PC-9 (cell line): ENCODE measurements at regions not wholly inside any gene's neighbourhood (a gene's known extent, or its start where the extent isn't known, plus 50 kb on each side); places are given as distances from the start of the nearest gene placed in this dataset.

Experiments
- BruUV-seq: library from RNA; stranded (reverse); fragments of 400-500 nt; replicated peaks from 2 replicates; lab custom pipeline; 2021; lab: Mats Ljungman, UMichigan
- CTCF ChIA-PET: fragments of 300-600 bp; sonication (Branson Sonifier 250); formaldehyde crosslinking; loops from one replicate; lab custom pipeline; 2022; ENCODE audit warnings: antibody characterized with exemption; lab: Charles Lee
- POLR2A ChIA-PET: fragments of 300-600 bp; sonication (Branson Sonifier 250); formaldehyde crosslinking; loops from one replicate; lab custom pipeline; 2022; ENCODE audit warnings: antibody characterized with exemption; ENCODE audit not compliant: unreplicated experiment; lab: Charles Lee
- DNase-seq, 2 experiments: peaks; one replicate each; pipeline versions ENCODE4 v3.0.0 to v3.0.0-alpha.2; 2015 to 2022; ENCODE audit warnings: mixed read lengths in 1 of 2
- H2AFZ ChIP-seq: fragments of 200-600 bp; sonication (generic); 2 replicates; pipeline ENCODE4 v1.8.1; 2017; ENCODE audit warnings: antibody characterized with exemption
- H3F3A ChIP-seq: fragments of 200-600 bp; sonication (generic); 2 replicates; pipeline ENCODE4 v1.8.1; 2017; ENCODE audit warnings: antibody characterized with exemption, mild to moderate bottlenecking, low read depth; ENCODE audit not compliant: insufficient read depth
- H3K27ac ChIP-seq: fragments of 200-600 bp; sonication (generic); 2 replicates; pipeline ENCODE4 v1.6.1; 2016; ENCODE audit warnings: mixed run types
- H3K27me3 ChIP-seq: fragments of 200-600 bp; sonication (generic); 2 replicates; pipeline ENCODE4 v1.6.1; 2016; ENCODE audit warnings: low read depth, mixed run types; ENCODE audit not compliant: insufficient read depth
- H3K36me3 ChIP-seq: fragments of 200-600 bp; sonication (generic); 2 replicates; pipeline ENCODE4 v1.6.1; 2016; ENCODE audit warnings: low read depth, mixed run types
- H3K4me1 ChIP-seq: fragments of 200-600 bp; sonication (generic); replicated peaks from 2 replicates; pipeline ENCODE4 v1.6.1; 2016; ENCODE audit warnings: mixed run types; ENCODE audit not compliant: insufficient read depth
- H3K4me2 ChIP-seq: fragments of 200-600 bp; sonication (generic); 2 replicates; pipeline ENCODE4 v1.6.1; 2017; ENCODE audit warnings: mixed run types
- H3K4me3 ChIP-seq: fragments of 200-600 bp; sonication (generic); 2 replicates; pipeline ENCODE4 v1.6.1; 2016; ENCODE audit warnings: mixed run types
- H3K79me2 ChIP-seq: fragments of 200-600 bp; sonication (generic); 2 replicates; pipeline ENCODE4 v1.6.1; 2017; ENCODE audit warnings: low read depth, mixed run types
- H3K9me2 ChIP-seq: fragments of 200-600 bp; sonication (generic); 2 replicates; pipeline ENCODE4 v1.8.1; 2017; ENCODE audit warnings: mild to moderate bottlenecking; ENCODE audit not compliant: insufficient read depth
- H3K9me3 ChIP-seq: fragments of 200-600 bp; sonication (generic); 2 replicates; pipeline ENCODE4 v1.8.1; 2016; ENCODE audit warnings: low read depth; ENCODE audit not compliant: insufficient read depth
- H4K20me1 ChIP-seq: fragments of 200-600 bp; sonication (generic); 2 replicates; pipeline ENCODE4 v1.8.1; 2017; ENCODE audit not compliant: insufficient read depth
- EZH2 ChIP-seq: fragments of 200-600 bp; sonication (generic); IDR thresholded peaks from 2 replicates; pipeline ENCODE4 v1.8.0; 2017; ENCODE audit warnings: antibody characterized with exemption, low read depth
- intact Hi-C: fragments of 100-400 bp; cut with micrococcal nuclease; formaldehyde crosslinking; loops from one replicate; pipeline ENCODE4 v1.10.0; 2022; ENCODE audit not compliant: unreplicated experiment
- TF ChIP-seq, protein P1 (sequence below): fragments of 200-600 bp; sonication (generic); conservative IDR thresholded peaks from 2 replicates; pipeline ENCODE4 v1.6.1; 2017; ENCODE audit warnings: mixed run types, antibody characterized with exemption, mild to moderate bottlenecking, moderate library complexity

DNA sequence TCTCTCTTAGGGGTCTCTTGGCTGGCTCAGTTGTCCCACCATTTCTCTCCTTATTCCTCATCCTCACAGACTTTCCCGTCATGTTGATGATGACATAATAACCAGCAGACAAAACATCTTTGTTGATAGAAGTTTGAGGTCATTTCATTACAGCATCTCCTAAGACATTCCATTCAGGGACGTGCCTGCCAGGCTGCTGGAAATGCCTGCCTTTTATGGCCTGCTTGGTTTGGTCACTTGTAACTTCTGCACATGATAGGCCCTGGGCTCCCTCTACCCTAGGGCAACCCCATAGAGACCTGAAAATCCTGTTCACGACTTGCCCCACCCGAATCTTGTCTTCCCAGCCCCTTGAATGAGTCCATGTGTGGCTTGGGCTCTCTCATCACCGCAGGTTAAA lies 81.7 kb downstream of the SDC1 start:
- no peak overlapping the region for H2AFZ ChIP-seq
- peak overlapping the region; percentile 77 for H3K27ac ChIP-seq
- intact Hi-C loops = loop anchor here (1.0 to 2.0 kb wide), 3 partner anchors 28 to 89 kb away; no protein-coding TSS in a partner anchor
- peaks cover 77% of the 10 kb centered on the region for H3K4me1 ChIP-seq
- no peaks in the 10 kb centered on the region for H4K20me1 ChIP-seq
- H3K36me3 ChIP-seq = no peaks in the 10 kb centered on the region
- POLR2A ChIA-PET = interaction anchor here (0.7 kb wide), 1 partner anchor 12 kb away, joined by 4 read pairs; no protein-coding TSS in a partner anchor
- no TSS peak for BruUV-seq
- CTCF ChIA-PET = no interaction called here
- H3K79me2 ChIP-seq = no peaks in the 10 kb centered on the region
- no peaks in the 10 kb centered on the region for H3K9me3 ChIP-seq
- peaks cover 37% of the 10 kb centered on the region for H3F3A ChIP-seq
- TF ChIP-seq, protein P1, sequence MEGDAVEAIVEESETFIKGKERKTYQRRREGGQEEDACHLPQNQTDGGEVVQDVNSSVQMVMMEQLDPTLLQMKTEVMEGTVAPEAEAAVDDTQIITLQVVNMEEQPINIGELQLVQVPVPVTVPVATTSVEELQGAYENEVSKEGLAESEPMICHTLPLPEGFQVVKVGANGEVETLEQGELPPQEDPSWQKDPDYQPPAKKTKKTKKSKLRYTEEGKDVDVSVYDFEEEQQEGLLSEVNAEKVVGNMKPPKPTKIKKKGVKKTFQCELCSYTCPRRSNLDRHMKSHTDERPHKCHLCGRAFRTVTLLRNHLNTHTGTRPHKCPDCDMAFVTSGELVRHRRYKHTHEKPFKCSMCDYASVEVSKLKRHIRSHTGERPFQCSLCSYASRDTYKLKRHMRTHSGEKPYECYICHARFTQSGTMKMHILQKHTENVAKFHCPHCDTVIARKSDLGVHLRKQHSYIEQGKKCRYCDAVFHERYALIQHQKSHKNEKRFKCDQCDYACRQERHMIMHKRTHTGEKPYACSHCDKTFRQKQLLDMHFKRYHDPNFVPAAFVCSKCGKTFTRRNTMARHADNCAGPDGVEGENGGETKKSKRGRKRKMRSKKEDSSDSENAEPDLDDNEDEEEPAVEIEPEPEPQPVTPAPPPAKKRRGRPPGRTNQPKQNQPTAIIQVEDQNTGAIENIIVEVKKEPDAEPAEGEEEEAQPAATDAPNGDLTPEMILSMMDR = no peak
- no peak for TF ChIP-seq EZH2
- no peak overlapping the region for H3K4me3 ChIP-seq
- DNase-seq = peak; percentile 73 to 97
- H3K4me2 ChIP-seq = peak overlapping the region; percentile 41
- no peaks in the 10 kb centered on the region for H3K27me3 ChIP-seq
- no peaks in the 10 kb centered on the region for H3K9me2 ChIP-seq

DNA sequence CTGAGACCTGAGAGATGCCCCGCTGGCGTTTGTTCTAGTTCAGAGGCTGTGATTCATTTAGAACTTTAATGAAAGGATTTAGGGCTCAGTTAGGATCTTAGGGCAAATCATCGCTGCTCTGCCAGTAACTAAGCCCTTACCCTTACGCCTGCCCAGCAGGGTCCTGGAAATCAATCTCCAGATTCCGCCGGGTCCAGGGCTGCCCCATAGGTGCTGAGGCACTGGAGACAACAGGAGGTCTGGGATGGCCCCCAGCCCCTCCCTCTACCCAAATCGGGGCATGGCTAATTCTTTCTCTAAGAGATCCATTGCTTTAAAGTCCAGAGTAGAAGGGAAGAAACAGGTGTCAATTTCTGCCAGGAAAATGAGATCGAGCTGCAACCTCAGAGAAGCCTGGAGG lies 83.1 kb downstream of the SDC1 start:
- TF ChIP-seq, protein P1 = no peak
- no peak for TF ChIP-seq EZH2
- Histone ChIP-seq H4K20me1 (no peaks in the 10 kb centered on the region), H3K4me3 (no peak overlapping the region), H3K4me1 (peaks cover 77% of the 10 kb centered on the region), H3K9me2 (no peaks in the 10 kb centered on the region), H3K36me3 (no peaks in the 10 kb centered on the region), H3K27me3 (no peaks in the 10 kb centered on the region), H3K9me3 (no peaks in the 10 kb centered on the region), H3K79me2 (no peaks in the 10 kb centered on the region), H3F3A (peaks cover 33% of the 10 kb centered on the region), H3K27ac (peak overlapping the region; percentile 61), H2AFZ (no peak overlapping the region), H3K4me2 (peak overlapping the region; percentile 37)
- POLR2A ChIA-PET = interaction anchor here (0.5 kb wide), 2 partner anchors 44 to 91 kb away, joined by 4 read pairs; no protein-coding TSS in a partner anchor
- BruUV-seq = TSS peak; percentile 96
- DNase-seq = no peak
- CTCF ChIA-PET = no interaction called here
- intact Hi-C loops = loop anchor here (1.0 to 2.0 kb wide), 3 partner anchors 27 to 43 kb away; no protein-coding TSS in a partner anchor

DNA sequence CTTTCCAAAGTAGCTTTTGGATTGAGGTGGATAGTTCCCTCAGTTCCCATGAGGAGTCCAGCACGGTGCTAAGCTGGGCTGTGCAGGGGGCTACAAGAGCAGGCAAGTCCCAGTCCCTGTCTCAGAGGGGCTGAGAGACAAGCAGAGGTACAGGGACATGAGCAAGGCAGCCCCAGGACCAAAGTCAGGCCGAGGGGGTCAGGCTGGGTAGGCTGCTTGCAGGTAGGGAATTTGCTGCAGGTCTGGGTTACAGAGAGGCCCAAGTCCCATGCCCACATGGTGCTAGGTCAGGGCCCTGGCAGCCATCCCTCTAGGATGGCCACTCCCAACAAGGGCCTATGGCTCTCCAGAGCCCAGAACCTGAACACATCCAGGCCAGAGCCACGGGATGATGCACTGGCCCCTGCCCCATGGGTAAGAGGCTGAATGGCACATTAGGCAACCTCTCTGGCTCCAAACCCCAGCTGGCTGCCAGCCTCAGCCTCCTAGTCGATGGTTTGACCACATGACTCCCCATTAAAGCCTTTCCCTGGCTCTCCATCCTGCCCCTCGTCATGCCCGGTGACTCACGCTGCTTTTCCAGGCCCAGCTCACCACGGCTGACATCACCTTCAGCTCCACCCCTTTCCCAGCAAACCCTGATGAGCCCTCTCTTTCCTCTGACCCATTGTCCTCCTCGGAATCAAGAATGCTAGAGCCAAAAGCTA lies 83.7 kb downstream of the SDC1 start:
- H3K27me3 ChIP-seq = no peaks in the 10 kb centered on the region
- ChIA-PET CTCF (interaction anchor here (0.6 to 0.8 kb wide), 3 partner anchors 10 to 1588 kb away, joined by 3 read pairs; no protein-coding TSS in a partner anchor), POLR2A (interaction anchor here (0.5 kb wide), 2 partner anchors 45 to 91 kb away, joined by 4 read pairs; no protein-coding TSS in a partner anchor)
- H3K36me3 ChIP-seq = no peaks in the 10 kb centered on the region
- intact Hi-C loops = loop anchor here (1.0 kb wide), 1 partner anchor 38 kb away; no protein-coding TSS in a partner anchor
- no peak overlapping the region for H3K4me3 ChIP-seq
- H3K4me1 ChIP-seq = peaks cover 74% of the 10 kb centered on the region
- H2AFZ ChIP-seq = no peak overlapping the region
- H4K20me1 ChIP-seq = no peaks in the 10 kb centered on the region
- TF ChIP-seq, protein P1 = no peak
- TF ChIP-seq EZH2 = no peak
- no peaks in the 10 kb centered on the region for H3K9me2 ChIP-seq
- H3K79me2 ChIP-seq = no peaks in the 10 kb centered on the region
- TSS peak; percentile 86 for BruUV-seq
- peak overlapping the region; percentile 61 for H3K27ac ChIP-seq
- H3F3A ChIP-seq = peaks cover 33% of the 10 kb centered on the region
- H3K9me3 ChIP-seq = no peaks in the 10 kb centered on the region
- H3K4me2 ChIP-seq = peak overlapping the region; percentile 37
- DNase-seq = peak; percentile 72 to 87
